ENCODE measurements at regions not wholly inside any gene's neighbourhood (a gene's known extent, or its start where the extent isn't known, plus 50 kb on each side); places are given as distances from the start of the nearest gene placed in this dataset.
"Not testable (repeated sequence)": the region's sequence is repeated elsewhere in the genome, so short reads cannot be mapped to it uniquely, and the experiment has no call there.

DNA sequence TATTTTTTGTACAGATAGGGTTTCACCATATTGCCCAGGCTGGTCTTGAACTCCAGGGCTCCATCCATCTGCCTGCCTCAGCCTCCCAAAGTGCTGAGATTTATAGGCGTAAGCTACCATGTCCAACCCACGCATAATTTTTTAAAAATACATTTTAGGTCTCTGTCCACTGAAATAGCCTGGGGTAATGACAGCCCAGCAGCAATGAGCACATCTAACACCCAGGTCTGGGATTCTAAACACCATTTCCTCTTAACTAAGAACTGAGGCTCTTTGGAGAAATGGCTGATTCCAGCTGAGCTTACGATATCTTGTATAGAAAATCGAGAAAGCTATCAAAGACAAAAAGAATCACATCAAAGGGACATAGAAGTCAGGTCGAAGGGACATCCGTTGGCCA lies 245.3 kb downstream of the PARN start:
- no peaks in the 10 kb centered on the region for H3K36me3 Mint-ChIP-seq
- H3K9me3 Mint-ChIP-seq = no peaks in the 10 kb centered on the region
- no peaks in the 10 kb centered on the region for H3K27me3 Mint-ChIP-seq
- H3K4me1 Mint-ChIP-seq = no peaks in the 10 kb centered on the region
- no peak overlapping the region for H3K4me3 Mint-ChIP-seq
- H3K27ac Mint-ChIP-seq = no peak overlapping the region
- DNase-seq = no peak

DNA sequence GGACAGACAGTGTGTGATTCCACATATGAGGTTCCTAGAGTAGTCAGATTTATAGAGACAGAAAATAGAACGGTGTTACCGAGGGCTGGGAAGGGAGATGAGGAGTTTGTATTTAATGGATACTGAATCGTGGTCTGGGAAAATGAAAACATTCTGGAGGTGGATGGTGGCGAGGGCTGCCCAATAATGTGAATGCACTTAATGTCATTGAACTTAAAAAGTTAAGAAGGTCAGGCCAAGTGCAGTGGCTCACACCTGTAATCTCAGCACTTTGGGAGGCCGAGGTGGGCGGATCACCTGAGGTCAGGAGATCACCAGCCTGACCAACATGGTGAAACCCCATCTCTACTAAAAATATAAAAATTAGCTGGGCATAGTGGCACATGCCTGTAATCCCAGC lies 246.2 kb downstream of the PARN start:
- H3K27me3 Mint-ChIP-seq, H3K36me3 Mint-ChIP-seq, H3K27ac Mint-ChIP-seq, H3K9me3 Mint-ChIP-seq, H3K4me1 Mint-ChIP-seq, DNase-seq, H3K4me3 Mint-ChIP-seq: not testable (repeated sequence)

DNA sequence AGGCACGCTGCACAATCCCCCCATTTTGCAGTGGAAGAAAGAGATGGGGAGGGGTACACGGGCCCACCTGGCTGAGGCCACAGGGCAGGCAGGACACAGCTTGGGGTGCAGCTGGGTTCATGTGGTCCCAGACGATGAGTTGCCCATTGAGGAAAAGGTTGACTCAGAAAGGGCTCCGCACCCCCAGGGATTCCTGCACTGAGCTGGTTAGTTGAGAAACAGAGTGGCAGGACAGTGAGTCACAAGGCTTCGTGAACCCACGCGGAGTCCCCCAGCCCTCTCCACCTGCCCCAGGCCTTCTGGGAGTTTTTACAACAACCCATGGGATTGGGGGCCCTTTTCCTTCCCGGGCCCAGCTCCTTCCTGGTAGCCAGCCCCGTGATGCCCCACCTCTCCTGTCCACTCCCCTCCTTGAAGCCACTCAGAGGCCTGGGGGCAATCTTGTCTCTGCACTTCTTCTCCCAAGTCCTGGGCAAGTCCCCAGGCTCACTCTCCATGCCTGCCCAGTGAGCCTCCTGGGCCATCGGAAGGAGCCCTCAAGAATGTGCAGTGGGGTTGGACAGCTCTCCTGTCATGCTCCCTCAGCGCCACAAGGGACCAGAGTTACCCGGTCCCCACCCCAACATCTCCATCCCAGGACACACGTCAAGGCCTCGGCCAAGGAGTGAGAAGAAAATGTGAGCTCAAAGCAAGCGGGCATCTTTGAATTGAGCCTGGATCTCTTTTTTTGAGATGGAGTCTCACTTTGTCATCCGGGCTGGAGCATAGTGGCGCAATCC lies 251.2 kb downstream of the PARN start:
- Mint-ChIP-seq H3K4me3 (no peak overlapping the region), H3K9me3 (no peaks in the 10 kb centered on the region), H3K36me3 (no peaks in the 10 kb centered on the region)

DNA sequence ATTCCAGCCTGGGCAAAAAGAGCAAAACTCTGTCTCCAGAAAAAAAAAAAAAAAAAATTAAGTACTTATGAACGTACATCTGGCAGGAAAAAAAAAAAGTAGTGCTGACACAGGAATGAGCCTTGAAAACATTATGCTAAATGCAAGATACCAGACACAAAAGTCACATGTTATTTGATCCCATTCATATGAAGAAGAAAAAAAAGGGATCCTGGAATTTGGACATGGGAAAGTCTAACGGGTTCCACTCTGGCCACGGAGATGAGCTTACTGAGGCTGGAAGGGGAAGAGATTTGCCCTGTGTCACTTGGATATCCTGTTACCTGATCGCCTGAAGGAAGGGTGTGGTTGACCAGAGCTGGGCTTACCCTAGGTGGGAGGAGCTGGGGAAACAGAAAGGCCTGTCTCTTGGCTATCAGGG lies 251.9 kb downstream of the PARN start:
- H3K4me3 Mint-ChIP-seq = no peak overlapping the region
- no peaks in the 10 kb centered on the region for H3K27me3 Mint-ChIP-seq
- DNase-seq = no peak
- H3K9me3 Mint-ChIP-seq = no peaks in the 10 kb centered on the region
- H3K4me1 Mint-ChIP-seq = no peaks in the 10 kb centered on the region
- no peak overlapping the region for H3K27ac Mint-ChIP-seq
- H3K36me3 Mint-ChIP-seq = no peaks in the 10 kb centered on the region

More for the DNA sequence above, 251.2 kb downstream of the PARN start:
- Mint-ChIP-seq H3K27me3 (no peaks in the 10 kb centered on the region), H3K4me1 (no peaks in the 10 kb centered on the region), H3K27ac (no peak overlapping the region)
- DNase-seq = no peak

DNA sequence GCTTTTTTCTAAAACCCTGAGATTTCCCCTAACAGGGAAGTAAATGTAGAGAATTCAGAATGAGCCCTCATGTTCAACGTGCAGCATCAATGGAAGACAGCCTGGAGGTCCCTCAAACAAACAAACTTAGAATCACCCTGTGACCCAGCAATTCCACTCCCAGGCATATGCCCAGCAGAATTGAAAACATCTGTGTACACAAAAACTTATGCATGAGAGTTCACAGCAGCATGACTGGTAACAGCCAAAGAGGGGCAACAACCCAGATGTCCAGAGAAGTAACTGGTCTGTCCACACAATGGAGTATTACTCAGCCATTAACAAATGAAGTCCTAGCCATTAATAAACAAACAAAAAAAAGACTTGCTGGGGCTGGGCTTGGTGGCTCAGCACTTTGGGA lies 252.7 kb downstream of the PARN start:
- H3K4me1 Mint-ChIP-seq = no peaks in the 10 kb centered on the region
- H3K4me3 Mint-ChIP-seq = no peak overlapping the region
- H3K27me3 Mint-ChIP-seq = no peaks in the 10 kb centered on the region
- H3K36me3 Mint-ChIP-seq = no peaks in the 10 kb centered on the region
- no peak overlapping the region for H3K27ac Mint-ChIP-seq
- H3K9me3 Mint-ChIP-seq = no peaks in the 10 kb centered on the region
- no peak for DNase-seq

DNA sequence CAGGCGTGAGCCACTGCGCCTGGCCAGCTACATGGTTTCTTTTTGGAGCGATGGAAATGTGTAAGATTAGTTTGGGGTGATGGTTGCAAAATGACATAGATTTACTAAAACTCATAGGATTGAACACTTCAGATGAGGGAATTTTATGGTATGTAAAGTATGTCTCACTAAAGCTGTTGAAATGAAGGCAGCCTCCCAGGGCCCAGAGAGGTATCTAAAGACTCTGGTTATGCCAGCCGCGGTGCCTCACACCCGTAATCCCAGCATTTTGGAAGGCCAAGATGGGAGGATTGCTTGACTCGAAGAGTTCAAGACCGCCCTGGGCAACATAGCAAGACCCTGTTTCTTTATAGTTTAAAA lies 254.9 kb downstream of the PARN start:
- no peaks in the 10 kb centered on the region for H3K4me1 Mint-ChIP-seq
- no peaks in the 10 kb centered on the region for H3K9me3 Mint-ChIP-seq
- H3K27me3 Mint-ChIP-seq = no peaks in the 10 kb centered on the region

DNA sequence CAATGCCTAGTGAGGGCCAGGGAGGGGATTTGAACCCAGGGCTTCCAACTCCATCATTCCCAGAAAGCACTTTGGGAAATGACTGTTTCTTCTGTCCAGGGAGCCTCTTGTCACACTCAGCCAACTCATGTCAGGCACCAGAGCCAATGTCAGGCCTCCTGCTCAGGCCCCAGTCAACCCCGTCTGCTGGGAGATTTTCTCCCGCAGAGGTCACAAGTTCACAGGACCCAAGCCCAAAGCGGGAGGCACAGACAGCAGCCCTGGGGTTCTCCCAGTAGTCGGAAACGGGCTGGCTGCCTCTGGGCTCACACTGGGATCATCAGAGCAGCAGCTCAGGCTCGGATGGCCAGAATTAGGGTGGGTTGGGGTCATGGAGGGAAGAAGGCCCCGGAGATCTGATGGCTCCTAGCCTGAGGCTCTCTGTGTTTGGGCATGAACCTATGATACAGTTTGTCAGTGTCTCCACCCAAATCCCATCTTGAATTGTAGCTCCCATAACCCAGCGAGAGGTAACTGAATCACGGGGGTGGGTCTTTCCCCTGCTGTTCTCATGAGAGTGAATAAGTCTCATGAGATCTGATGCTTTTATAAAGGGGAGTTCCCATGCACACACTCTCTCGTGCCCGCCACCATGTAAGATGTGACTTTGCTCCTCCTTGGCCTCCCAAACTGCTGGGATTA lies 255.5 kb downstream of the PARN start:
- no peaks in the 10 kb centered on the region for H3K36me3 Mint-ChIP-seq
- H3K9me3 Mint-ChIP-seq = no peaks in the 10 kb centered on the region
- H3K4me3 Mint-ChIP-seq = no peak overlapping the region
- no peak overlapping the region for H3K27ac Mint-ChIP-seq
- DNase-seq = no peak
- no peaks in the 10 kb centered on the region for H3K27me3 Mint-ChIP-seq
- H3K4me1 Mint-ChIP-seq = no peaks in the 10 kb centered on the region

More for the DNA sequence above, 254.9 kb downstream of the PARN start:
- no peak overlapping the region for H3K27ac Mint-ChIP-seq
- no peak for DNase-seq
- no peaks in the 10 kb centered on the region for H3K36me3 Mint-ChIP-seq
- no peak overlapping the region for H3K4me3 Mint-ChIP-seq

DNA sequence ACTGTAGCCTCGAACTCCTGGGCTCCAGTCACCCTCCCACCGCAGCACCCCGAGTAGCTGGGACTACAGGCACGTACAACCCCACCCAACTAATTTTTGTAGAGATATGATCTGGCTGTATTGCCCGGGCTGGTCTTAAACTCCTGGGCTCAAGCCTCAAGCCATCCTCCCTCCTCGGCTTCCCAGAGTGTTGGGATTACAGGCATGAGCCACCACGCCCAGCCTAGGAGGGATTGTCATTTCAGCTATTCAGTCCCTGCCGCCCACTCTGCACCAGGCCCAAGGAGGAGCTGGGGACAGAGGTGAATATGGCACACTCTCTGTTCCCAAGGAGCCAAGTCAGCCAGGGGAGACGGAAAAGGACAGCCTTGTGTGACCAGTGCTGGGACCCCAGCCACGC lies 256.2 kb downstream of the PARN start:
- H3K4me1 Mint-ChIP-seq = no peaks in the 10 kb centered on the region
- H3K27me3 Mint-ChIP-seq = no peaks in the 10 kb centered on the region
- no peak overlapping the region for H3K4me3 Mint-ChIP-seq
- DNase-seq = no peak
- H3K27ac Mint-ChIP-seq = no peak overlapping the region
- H3K9me3 Mint-ChIP-seq = no peaks in the 10 kb centered on the region
- no peaks in the 10 kb centered on the region for H3K36me3 Mint-ChIP-seq

DNA sequence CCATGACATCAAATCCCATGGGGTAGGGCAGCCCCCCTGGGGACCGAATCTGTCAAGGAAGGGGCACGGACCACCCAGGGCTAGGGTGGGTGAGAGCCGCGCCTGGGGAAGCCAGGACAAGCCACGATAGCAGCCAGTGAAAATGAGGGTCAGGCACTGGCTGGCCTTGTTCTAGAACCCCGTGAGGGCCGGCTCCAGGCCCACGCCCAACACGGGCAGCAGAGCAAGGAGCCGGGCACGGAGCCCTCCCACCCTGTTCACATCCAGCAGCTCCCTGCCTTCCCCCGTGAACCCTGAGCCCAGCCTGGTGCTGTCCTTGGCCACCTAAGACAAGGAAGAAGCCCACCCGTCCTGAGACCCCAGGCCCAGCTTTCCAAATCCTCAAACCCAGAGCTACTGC lies 256.7 kb downstream of the PARN start:
- Mint-ChIP-seq H3K36me3 (no peaks in the 10 kb centered on the region), H3K4me3 (no peak overlapping the region), H3K27ac (no peak overlapping the region), H3K27me3 (no peaks in the 10 kb centered on the region), H3K4me1 (no peaks in the 10 kb centered on the region), H3K9me3 (no peaks in the 10 kb centered on the region)
- no peak for DNase-seq

DNA sequence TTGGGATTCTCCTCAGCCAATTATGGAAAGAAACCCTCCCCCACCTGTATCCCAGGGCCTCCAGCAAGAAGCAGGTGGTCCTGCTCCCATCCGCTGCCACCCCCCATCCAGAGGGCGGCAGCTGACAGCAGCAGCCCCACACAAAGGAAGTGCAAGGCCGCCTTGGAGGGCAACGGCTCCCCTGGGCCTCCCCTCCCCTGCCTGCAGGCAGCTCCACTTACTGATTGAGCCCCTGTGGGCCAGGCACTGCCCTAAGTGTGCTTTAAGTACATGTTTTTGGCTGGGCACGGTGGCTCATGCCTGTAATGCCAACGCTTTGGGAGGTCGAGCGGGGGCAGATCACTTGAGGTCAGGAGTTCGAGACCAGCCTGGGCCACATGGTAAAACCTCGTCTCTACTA lies 257.6 kb downstream of the PARN start:
- H3K9me3 Mint-ChIP-seq = no peaks in the 10 kb centered on the region
- H3K4me1 Mint-ChIP-seq = no peaks in the 10 kb centered on the region
- H3K27ac Mint-ChIP-seq = no peak overlapping the region
- H3K36me3 Mint-ChIP-seq = no peaks in the 10 kb centered on the region
- no peaks in the 10 kb centered on the region for H3K27me3 Mint-ChIP-seq
- DNase-seq = no peak
- no peak overlapping the region for H3K4me3 Mint-ChIP-seq

DNA sequence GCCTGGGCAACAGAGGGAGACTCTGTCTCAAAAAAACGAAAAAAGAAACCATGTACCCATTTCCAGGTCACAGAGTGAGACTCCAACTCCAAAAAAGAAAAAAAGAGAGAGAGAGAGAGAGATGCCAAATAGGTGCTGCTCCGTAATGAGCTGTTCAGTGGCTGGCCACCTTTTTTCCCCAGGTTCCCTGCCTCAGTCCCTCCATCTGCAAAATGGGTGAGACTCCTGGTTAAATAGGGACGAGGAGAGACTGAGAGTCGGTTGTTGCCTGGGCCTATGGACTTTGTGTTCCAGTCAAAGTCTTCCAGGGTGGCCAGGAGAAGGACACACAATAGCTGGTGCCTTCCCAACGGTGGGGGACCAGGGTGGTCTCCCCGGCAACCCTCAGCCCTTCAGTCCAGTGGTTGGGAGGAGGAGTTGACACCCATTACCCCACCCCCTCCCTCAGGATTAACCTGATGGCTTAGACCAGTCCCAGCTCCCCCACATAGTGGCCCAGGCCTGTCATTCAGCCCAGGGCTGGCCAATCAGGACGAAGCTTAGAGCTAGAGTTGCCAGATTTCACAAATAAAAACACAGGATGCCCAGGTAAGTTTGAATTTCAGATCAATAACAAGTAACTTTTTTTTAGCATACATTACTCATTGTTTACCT lies 258.2 kb downstream of the PARN start:
- no peaks in the 10 kb centered on the region for H3K36me3 Mint-ChIP-seq
- no peak overlapping the region for H3K27ac Mint-ChIP-seq
- H3K9me3 Mint-ChIP-seq = no peaks in the 10 kb centered on the region
- no peak overlapping the region for H3K4me3 Mint-ChIP-seq
- DNase-seq = no peak
- no peaks in the 10 kb centered on the region for H3K4me1 Mint-ChIP-seq
- H3K27me3 Mint-ChIP-seq = no peaks in the 10 kb centered on the region

DNA sequence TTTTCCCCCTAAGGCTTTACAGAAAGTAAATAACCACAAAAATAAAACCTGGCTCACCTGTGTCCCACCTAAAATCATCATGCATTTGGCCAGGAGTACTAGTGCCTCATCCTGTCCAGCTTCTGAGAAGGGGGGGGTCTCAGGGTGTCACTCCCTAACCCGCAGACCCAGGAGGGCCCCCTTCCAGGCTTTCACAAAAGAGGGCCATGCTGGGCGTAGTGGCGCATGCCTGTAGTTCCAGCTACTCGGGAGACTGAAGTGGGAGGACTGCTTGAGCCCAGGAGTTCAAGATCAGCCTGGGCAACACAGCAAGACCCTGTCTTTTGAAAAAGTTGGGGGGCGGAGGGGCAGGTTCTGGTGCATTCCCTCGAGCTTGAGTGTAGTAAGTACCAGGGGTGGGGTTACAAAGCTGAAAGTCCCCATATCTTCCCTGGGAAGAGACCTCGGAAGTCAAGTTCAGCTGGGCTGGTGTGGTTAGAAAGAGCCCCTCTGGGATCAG lies 259.3 kb downstream of the PARN start:
- no peaks in the 10 kb centered on the region for H3K9me3 Mint-ChIP-seq
- H3K36me3 Mint-ChIP-seq = no peaks in the 10 kb centered on the region
- H3K27me3 Mint-ChIP-seq = no peaks in the 10 kb centered on the region
- DNase-seq = no peak
- no peak overlapping the region for H3K27ac Mint-ChIP-seq
- H3K4me1 Mint-ChIP-seq = no peaks in the 10 kb centered on the region
- H3K4me3 Mint-ChIP-seq = no peak overlapping the region

DNA sequence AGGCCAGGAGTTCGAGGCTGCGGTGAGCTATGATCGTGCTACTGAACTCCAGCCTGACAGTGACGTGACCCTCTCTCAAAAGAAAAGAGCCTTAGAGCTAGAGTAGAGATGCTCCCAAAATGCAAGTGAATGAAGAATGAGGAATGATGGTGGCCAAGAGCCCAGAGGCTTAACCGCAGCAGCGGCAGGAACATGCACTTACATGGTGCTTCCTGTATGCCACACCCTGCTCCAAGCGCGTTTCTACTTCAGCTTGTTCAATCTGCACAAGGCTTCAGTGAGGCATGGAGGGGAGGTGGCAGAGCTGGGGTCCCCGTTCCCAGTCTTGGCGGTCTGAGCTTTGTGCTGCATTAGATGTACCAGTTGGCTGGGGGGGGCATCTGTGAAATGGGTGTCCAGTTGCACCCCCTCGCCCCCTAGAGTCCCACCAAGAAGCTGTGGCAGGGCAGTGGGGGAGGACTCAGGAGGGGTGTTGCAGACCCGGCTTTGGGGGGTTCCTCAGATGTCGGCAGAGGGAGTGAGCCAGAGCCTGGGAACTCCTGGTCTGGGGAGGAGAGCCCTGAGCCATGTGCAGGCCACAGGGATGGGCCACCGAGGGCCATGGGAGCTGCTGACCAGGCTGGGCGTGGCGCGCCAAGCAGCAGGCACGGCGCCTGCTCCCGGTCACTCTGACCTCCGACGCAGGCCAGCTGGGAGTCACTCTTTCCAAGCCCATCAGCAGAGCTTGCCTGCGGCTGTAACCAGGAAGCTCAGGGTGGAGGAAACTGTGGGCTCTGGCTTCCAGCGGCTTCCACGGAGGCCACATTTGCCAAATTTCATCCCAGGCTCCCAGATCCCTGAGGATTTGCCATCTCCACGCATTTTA lies 260.1 kb downstream of the PARN start:
- no peak overlapping the region for H3K27ac Mint-ChIP-seq
- no peaks in the 10 kb centered on the region for H3K4me1 Mint-ChIP-seq
- no peaks in the 10 kb centered on the region for H3K27me3 Mint-ChIP-seq
- DNase-seq = no peak
- H3K36me3 Mint-ChIP-seq = no peaks in the 10 kb centered on the region
- no peak overlapping the region for H3K4me3 Mint-ChIP-seq
- no peaks in the 10 kb centered on the region for H3K9me3 Mint-ChIP-seq

DNA sequence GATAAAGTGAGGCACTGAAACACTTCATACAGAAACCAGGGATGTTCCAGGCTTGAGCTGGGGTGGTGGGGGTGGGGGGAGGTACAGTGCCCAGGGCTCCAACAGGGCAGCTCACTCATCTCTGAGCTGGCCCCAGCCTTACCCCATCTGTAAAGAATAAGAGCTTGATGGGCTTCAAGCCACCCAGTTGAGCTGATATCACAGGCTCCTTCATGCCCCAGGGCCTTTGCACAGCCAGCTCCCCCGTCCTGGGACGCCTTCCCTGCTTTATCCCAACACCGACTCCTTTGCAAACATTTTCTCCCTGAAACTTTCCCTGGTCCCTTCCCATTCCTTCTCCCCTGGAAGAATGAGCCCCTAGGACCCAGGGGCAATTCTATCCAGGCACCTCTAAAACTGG lies 261.7 kb downstream of the PARN start:
- no peaks in the 10 kb centered on the region for H3K4me1 Mint-ChIP-seq
- no peaks in the 10 kb centered on the region for H3K9me3 Mint-ChIP-seq
- no peak overlapping the region for H3K27ac Mint-ChIP-seq
- no peaks in the 10 kb centered on the region for H3K36me3 Mint-ChIP-seq
- DNase-seq = no peak
- no peaks in the 10 kb centered on the region for H3K27me3 Mint-ChIP-seq
- H3K4me3 Mint-ChIP-seq = no peak overlapping the region

Data from activated naive CD8-positive, alpha-beta T cell treated with anti-CD3 and anti-CD28 coated beads for 36 hours (primary cell).